ENCODE measurements at regions not wholly inside any gene's neighbourhood (a gene's known extent, or its start where the extent isn't known, plus 50 kb on each side); places are given as distances from the start of the nearest gene placed in this dataset.
"Not testable (repeated sequence)": the region's sequence is repeated elsewhere in the genome, so short reads cannot be mapped to it uniquely, and the experiment has no call there.

- Mint-ChIP-seq H3K27me3 (no peaks in the 10 kb centered on the region), H3K36me3 (peaks cover 34% of the 10 kb centered on the region), H3K4me3 (no peak overlapping the region), H3K4me1 (ENCODE audit: low read depth in 2 of 2) (peaks cover 81 to 82% of the 10 kb centered on the region in 2 donors), H3K27ac (peak overlapping the region in 1 of 2 donors; percentile 89), H3K9me3 (peaks cover 18% of the 10 kb centered on the region)
- ATAC-seq (no peak), DNase-seq (ENCODE audit: low spot score) (no peak)
These were observed 382.7 kb downstream of the UTRN start for GRCh38 chr6:144667532-144668503.

GRCh38 chr6:144670259-144670658 lies 385.1 kb downstream of the UTRN start:
- peaks cover 76 to 80% of the 10 kb centered on the region in 2 donors for H3K4me1 Mint-ChIP-seq (ENCODE audit: low read depth in 2 of 2)
- not testable (repeated sequence) for H3K4me3 Mint-ChIP-seq; H3K27me3 Mint-ChIP-seq; ATAC-seq; DNase-seq (ENCODE audit: low spot score)
- H3K27ac Mint-ChIP-seq: peak overlapping the region; percentile 58 to 92
- H3K9me3 Mint-ChIP-seq: peaks cover 22% of the 10 kb centered on the region
- H3K36me3 Mint-ChIP-seq: peaks cover 53% of the 10 kb centered on the region

- peak overlapping the region; percentile 63 for H3K4me3 Mint-ChIP-seq
- peaks cover 22% of the 10 kb centered on the region for H3K9me3 Mint-ChIP-seq
- peaks cover 61% of the 10 kb centered on the region for H3K36me3 Mint-ChIP-seq
These were observed 388.7 kb downstream of the UTRN start for GRCh38 chr6:144673807-144674206.

GRCh38 chr6:144675231-144675861 lies 390.2 kb downstream of the UTRN start:
- Mint-ChIP-seq H3K4me1 (ENCODE audit: low read depth in 2 of 2) (peaks cover 44 to 55% of the 10 kb centered on the region in 2 donors), H3K27me3 (no peaks in the 10 kb centered on the region), H3K9me3 (peaks cover 20% of the 10 kb centered on the region), H3K36me3 (peaks cover 54% of the 10 kb centered on the region), H3K27ac (peak overlapping the region; percentile 78 to 92), H3K4me3 (peak overlapping the region; percentile 80)
- ATAC-seq (peak; percentile 76 to 86), DNase-seq (ENCODE audit: low spot score) (no peak)

More at GRCh38 chr6:144673807-144674206, 388.7 kb downstream of the UTRN start:
- no peak for DNase-seq (ENCODE audit: low spot score)
- Mint-ChIP-seq H3K4me1 (ENCODE audit: low read depth in 2 of 2) (peaks cover 51 to 63% of the 10 kb centered on the region in 2 donors), H3K27ac (peak overlapping the region; percentile 58 to 92), H3K27me3 (no peaks in the 10 kb centered on the region)
- no peak for ATAC-seq

- not testable (repeated sequence) for DNase-seq (ENCODE audit: low spot score); H3K27me3 Mint-ChIP-seq; H3K27ac Mint-ChIP-seq; ATAC-seq; H3K4me3 Mint-ChIP-seq
- Mint-ChIP-seq H3K4me1 (ENCODE audit: low read depth in 2 of 2) (peaks cover 43 to 56% of the 10 kb centered on the region in 2 donors), H3K9me3 (peaks cover 15% of the 10 kb centered on the region), H3K36me3 (peaks cover 53% of the 10 kb centered on the region)
These were observed 391.2 kb downstream of the UTRN start for GRCh38 chr6:144676310-144676709.

GRCh38 chr6:144677263-144677662 lies 392.1 kb downstream of the UTRN start:
- H3K9me3 Mint-ChIP-seq: peaks cover 11% of the 10 kb centered on the region

GRCh38 chr6:144678844-144679243 lies 393.7 kb downstream of the UTRN start:
- H3K36me3 Mint-ChIP-seq: peaks cover 45% of the 10 kb centered on the region
- ATAC-seq (no peak), DNase-seq (ENCODE audit: low spot score) (no peak)
- no peaks in the 10 kb centered on the region for H3K27me3 Mint-ChIP-seq
- H3K27ac Mint-ChIP-seq: peak overlapping the region in 1 of 2 donors; percentile 29
- H3K4me3 Mint-ChIP-seq: no peak overlapping the region
- H3K9me3 Mint-ChIP-seq: peaks cover 3% of the 10 kb centered on the region
- peaks cover 32 to 52% of the 10 kb centered on the region in 2 donors for H3K4me1 Mint-ChIP-seq (ENCODE audit: low read depth in 2 of 2)

More at GRCh38 chr6:144677263-144677662, 392.1 kb downstream of the UTRN start:
- not testable (repeated sequence) for DNase-seq (ENCODE audit: low spot score); H3K27me3 Mint-ChIP-seq; ATAC-seq; H3K27ac Mint-ChIP-seq; H3K4me3 Mint-ChIP-seq
- Mint-ChIP-seq H3K36me3 (peaks cover 52% of the 10 kb centered on the region), H3K4me1 (ENCODE audit: low read depth in 2 of 2) (peaks cover 40 to 53% of the 10 kb centered on the region in 2 donors)

- peaks cover 12% of the 10 kb centered on the region for H3K9me3 Mint-ChIP-seq
- peak overlapping the region in 1 of 2 donors; percentile 19 for H3K27ac Mint-ChIP-seq
- no peak overlapping the region for H3K4me3 Mint-ChIP-seq
- H3K36me3 Mint-ChIP-seq: peaks cover 50% of the 10 kb centered on the region
- no peaks in the 10 kb centered on the region for H3K27me3 Mint-ChIP-seq
- H3K4me1 Mint-ChIP-seq (ENCODE audit: low read depth in 2 of 2): peaks cover 34 to 52% of the 10 kb centered on the region in 2 donors
- DNase-seq (ENCODE audit: low spot score): no peak
- no peak for ATAC-seq
These were observed 396.2 kb downstream of the UTRN start for GRCh38 chr6:144681334-144681733.

GRCh38 chr6:144683216-144684070 lies 398.3 kb downstream of the UTRN start:
- peak overlapping the region in 1 of 2 donors; percentile 0 for H3K27ac Mint-ChIP-seq
- peaks cover 65% of the 10 kb centered on the region for H3K36me3 Mint-ChIP-seq

GRCh38 chr6:144688713-144689112 lies 403.6 kb downstream of the UTRN start:
- Mint-ChIP-seq H3K4me3 (no peak overlapping the region), H3K4me1 (ENCODE audit: low read depth in 2 of 2) (peaks cover 62 to 72% of the 10 kb centered on the region in 2 donors), H3K9me3 (peaks cover 16% of the 10 kb centered on the region), H3K27me3 (no peaks in the 10 kb centered on the region), H3K27ac (peak overlapping the region; percentile 52 to 88), H3K36me3 (peaks cover 62% of the 10 kb centered on the region)
- DNase-seq (ENCODE audit: low spot score) (no peak), ATAC-seq (peak; percentile 27 to 70)

More at GRCh38 chr6:144683216-144684070, 398.3 kb downstream of the UTRN start:
- H3K9me3 Mint-ChIP-seq: peaks cover 20% of the 10 kb centered on the region
- H3K4me3 Mint-ChIP-seq: no peak overlapping the region
- no peak for DNase-seq (ENCODE audit: low spot score)
- no peaks in the 10 kb centered on the region for H3K27me3 Mint-ChIP-seq
- peaks cover 50 to 55% of the 10 kb centered on the region in 2 donors for H3K4me1 Mint-ChIP-seq (ENCODE audit: low read depth in 2 of 2)
- no peak for ATAC-seq

GRCh38 chr6:144689503-144690040 lies 404.4 kb downstream of the UTRN start:
- H3K36me3 Mint-ChIP-seq: peaks cover 55% of the 10 kb centered on the region
- H3K9me3 Mint-ChIP-seq: peaks cover 16% of the 10 kb centered on the region
- H3K27ac Mint-ChIP-seq: peak overlapping the region in 1 of 2 donors; percentile 88
- peak; percentile 33 to 53 for ATAC-seq
- no peaks in the 10 kb centered on the region for H3K27me3 Mint-ChIP-seq
- H3K4me1 Mint-ChIP-seq (ENCODE audit: low read depth in 2 of 2): peaks cover 70 to 78% of the 10 kb centered on the region in 2 donors
- no peak overlapping the region for H3K4me3 Mint-ChIP-seq
- DNase-seq (ENCODE audit: low spot score): no peak

GRCh38 chr6:144690133-144690532 lies 405.0 kb downstream of the UTRN start:
- Mint-ChIP-seq H3K27ac (peak overlapping the region; percentile 27 to 61), H3K4me3 (peak overlapping the region; percentile 3), H3K4me1 (ENCODE audit: low read depth in 2 of 2) (peaks cover 73 to 76% of the 10 kb centered on the region in 2 donors), H3K36me3 (peaks cover 51% of the 10 kb centered on the region), H3K9me3 (peaks cover 13% of the 10 kb centered on the region), H3K27me3 (no peaks in the 10 kb centered on the region)
- DNase-seq (ENCODE audit: low spot score) (no peak), ATAC-seq (peak in 1 of 2 donors; percentile 9)

GRCh38 chr6:144690666-144691065 lies 405.5 kb downstream of the UTRN start:
- Mint-ChIP-seq H3K9me3 (peaks cover 10% of the 10 kb centered on the region), H3K4me1 (ENCODE audit: low read depth in 2 of 2) (peaks cover 68 to 71% of the 10 kb centered on the region in 2 donors), H3K4me3 (peak overlapping the region; percentile 3), H3K27ac (peak overlapping the region; percentile 27 to 61), H3K36me3 (peaks cover 46% of the 10 kb centered on the region), H3K27me3 (no peaks in the 10 kb centered on the region)
- ATAC-seq (peak; percentile 43 to 59), DNase-seq (ENCODE audit: low spot score) (no peak)

Data from natural killer cell treated with Interleukin-12 subunit alpha and Interleukin-12 subunit beta and Interleukin-15 and Interleukin-18, amount 100 ng/mL, for 72 hours (primary cell).